ENCODE measurements at regions not wholly inside any gene's neighbourhood (a gene's known extent, or its start where the extent isn't known, plus 50 kb on each side); places are given as distances from the start of the nearest gene placed in this dataset.

GRCh38 chr4:79213010-79213409, 112.9 kb downstream of the NAA11 start:
- no peak overlapping the region for H3K27ac ChIP-seq (ENCODE audit: low read length)

DNA sequence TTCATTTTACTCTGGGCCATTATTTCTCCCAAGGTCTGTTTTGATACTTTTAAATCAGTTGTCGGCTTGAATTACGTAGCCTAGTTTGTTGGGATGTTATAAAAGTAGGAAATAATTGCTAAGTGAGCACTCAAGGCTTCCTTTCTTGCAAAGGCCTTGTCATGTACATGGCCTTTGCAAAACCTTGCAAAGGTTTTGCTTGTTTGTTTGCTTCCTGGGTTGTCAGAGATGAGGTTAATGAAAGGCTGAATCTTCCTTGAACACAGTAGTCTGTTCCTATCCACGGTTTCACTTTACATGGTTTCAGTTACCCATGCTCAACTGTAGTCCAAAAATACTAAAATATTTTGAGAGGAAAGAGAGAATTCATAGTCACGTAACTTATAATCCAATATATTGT, 113.5 kb downstream of the NAA11 start:
- no peak; the same call in 2 of the 3 replicates for ATAC-seq (ENCODE audit: insufficient read depth, low read depth)
- H3K27ac ChIP-seq (ENCODE audit: low read length), result no peak overlapping the region
- H3K9me3 ChIP-seq (ENCODE audit: insufficient read depth, low read length, severe bottlenecking), result no peaks in the 10 kb centered on the region
- TF ChIP-seq EZH2 (IDR thresholded peaks at IDR 0.05; ENCODE audit: borderline replicate concordance, low read depth, low read length, severe bottlenecking) (no peak), CTCF (IDR thresholded peaks at IDR 0.05; ENCODE audit: borderline replicate concordance, extremely low read depth, low read length, poor library complexity, severe bottlenecking) (no peak)
- no peak overlapping the region for H2AFZ ChIP-seq (ENCODE audit: low read depth, low read length)
- no peaks in the 10 kb centered on the region for H3K36me3 ChIP-seq (ENCODE audit: insufficient read depth, low read length)
- H3K4me1 ChIP-seq (ENCODE audit: insufficient read depth, low read length), result peaks cover 9% of the 10 kb centered on the region
- H3K4me2 ChIP-seq (ENCODE audit: insufficient read depth, low read length), result no peak overlapping the region
- DNase-seq, result no peak
- H4K20me1 ChIP-seq (ENCODE audit: insufficient read depth, low read length), result no peaks in the 10 kb centered on the region
- no peak overlapping the region for H3K9ac ChIP-seq (ENCODE audit: low read depth, low read length)
- H3K4me3 ChIP-seq (ENCODE audit: low read depth in 1 of 2, low read length in 2 of 2), result no peak overlapping the region
- no peaks in the 10 kb centered on the region for H3K79me2 ChIP-seq (ENCODE audit: insufficient read depth, low read length)
- H3K27me3 ChIP-seq (ENCODE audit: insufficient read depth, low read length, poor library complexity), result no peaks in the 10 kb centered on the region

More at GRCh38 chr4:79213010-79213409, 112.9 kb downstream of the NAA11 start:
- ATAC-seq (ENCODE audit: insufficient read depth, low read depth) (no peak), DNase-seq (no peak)
- Histone ChIP-seq H3K9me3 (ENCODE audit: insufficient read depth, low read length, severe bottlenecking) (no peaks in the 10 kb centered on the region), H3K9ac (ENCODE audit: low read depth, low read length) (no peak overlapping the region), H3K36me3 (ENCODE audit: insufficient read depth, low read length) (no peaks in the 10 kb centered on the region), H3K27me3 (ENCODE audit: insufficient read depth, low read length, poor library complexity) (no peaks in the 10 kb centered on the region), H3K4me3 (ENCODE audit: low read depth in 1 of 2, low read length in 2 of 2) (no peak overlapping the region), H3K79me2 (ENCODE audit: insufficient read depth, low read length) (no peaks in the 10 kb centered on the region), H3K4me2 (ENCODE audit: insufficient read depth, low read length) (no peak overlapping the region), H4K20me1 (ENCODE audit: insufficient read depth, low read length) (no peaks in the 10 kb centered on the region), H2AFZ (ENCODE audit: low read depth, low read length) (no peak overlapping the region), H3K4me1 (ENCODE audit: insufficient read depth, low read length) (peaks cover 9% of the 10 kb centered on the region)
- no peak for TF ChIP-seq EZH2 (IDR thresholded peaks at IDR 0.05; ENCODE audit: borderline replicate concordance, low read depth, low read length, severe bottlenecking)
- no peak for TF ChIP-seq CTCF (IDR thresholded peaks at IDR 0.05; ENCODE audit: borderline replicate concordance, extremely low read depth, low read length, poor library complexity, severe bottlenecking)

GRCh38 chr4:79211490-79211889, 114.4 kb downstream of the NAA11 start:
- Histone ChIP-seq H3K27ac (ENCODE audit: low read length) (no peak overlapping the region), H3K9ac (ENCODE audit: low read depth, low read length) (no peak overlapping the region)

GRCh38 chr4:79210636-79211049, 115.2 kb downstream of the NAA11 start:
- Histone ChIP-seq H3K36me3 (ENCODE audit: insufficient read depth, low read length) (no peaks in the 10 kb centered on the region), H3K9me3 (ENCODE audit: insufficient read depth, low read length, severe bottlenecking) (peaks cover 6% of the 10 kb centered on the region), H3K4me2 (ENCODE audit: insufficient read depth, low read length) (no peak overlapping the region), H3K79me2 (ENCODE audit: insufficient read depth, low read length) (no peaks in the 10 kb centered on the region), H3K27ac (ENCODE audit: low read length) (no peak overlapping the region), H2AFZ (ENCODE audit: low read depth, low read length) (no peak overlapping the region), H4K20me1 (ENCODE audit: insufficient read depth, low read length) (no peaks in the 10 kb centered on the region), H3K4me3 (ENCODE audit: low read depth in 1 of 2, low read length in 2 of 2) (no peak overlapping the region), H3K27me3 (ENCODE audit: insufficient read depth, low read length, poor library complexity) (no peaks in the 10 kb centered on the region), H3K9ac (ENCODE audit: low read depth, low read length) (no peak overlapping the region), H3K4me1 (ENCODE audit: insufficient read depth, low read length) (peaks cover 9% of the 10 kb centered on the region)
- DNase-seq (no peak), ATAC-seq (ENCODE audit: insufficient read depth, low read depth) (no peak)
- no peak for TF ChIP-seq EZH2 (IDR thresholded peaks at IDR 0.05; ENCODE audit: borderline replicate concordance, low read depth, low read length, severe bottlenecking)
- no peak for TF ChIP-seq CTCF (IDR thresholded peaks at IDR 0.05; ENCODE audit: borderline replicate concordance, extremely low read depth, low read length, poor library complexity, severe bottlenecking)

More at GRCh38 chr4:79211490-79211889, 114.4 kb downstream of the NAA11 start:
- Histone ChIP-seq H4K20me1 (ENCODE audit: insufficient read depth, low read length) (no peaks in the 10 kb centered on the region), H3K9me3 (ENCODE audit: insufficient read depth, low read length, severe bottlenecking) (peaks cover 4% of the 10 kb centered on the region), H3K4me1 (ENCODE audit: insufficient read depth, low read length) (peaks cover 9% of the 10 kb centered on the region), H3K36me3 (ENCODE audit: insufficient read depth, low read length) (no peaks in the 10 kb centered on the region), H2AFZ (ENCODE audit: low read depth, low read length) (no peak overlapping the region), H3K27me3 (ENCODE audit: insufficient read depth, low read length, poor library complexity) (no peaks in the 10 kb centered on the region), H3K79me2 (ENCODE audit: insufficient read depth, low read length) (no peaks in the 10 kb centered on the region), H3K4me3 (ENCODE audit: low read depth in 1 of 2, low read length in 2 of 2) (no peak overlapping the region), H3K4me2 (ENCODE audit: insufficient read depth, low read length) (no peak overlapping the region)
- no peak for DNase-seq
- ATAC-seq (ENCODE audit: insufficient read depth, low read depth), result no peak
- TF ChIP-seq EZH2 (IDR thresholded peaks at IDR 0.05; ENCODE audit: borderline replicate concordance, low read depth, low read length, severe bottlenecking), result no peak

Data from DND-41 (cell line).